Sigmoid colon (tissue), 3 donors: ENCODE measurements at regions not wholly inside any gene's neighbourhood (a gene's known extent, or its start where the extent isn't known, plus 50 kb on each side); places are given as distances from the start of the nearest gene placed in this dataset.

ENCODE experiments used
- POLR2A ChIP-seq, 2 donors: fragments of 450-650 bp; IDR thresholded peaks; one replicate each; pipeline ENCODE4 v1.6.1; 2016; ENCODE audit warnings: antibody characterized with exemption in 2 of 2, mild to moderate bottlenecking in 2 of 2, moderate library complexity in 2 of 2
- TF ChIP-seq, protein P1 (sequence below), 4 experiments: fragments of 450-650 bp in 3 of 4; fragments of 200-600 bp in 1 of 4; IDR thresholded peaks; one replicate each; pipeline ENCODE4 v1.5.1; 2016 to 2019; ENCODE audit warnings: antibody characterized with exemption in 4 of 4, mild to moderate bottlenecking in 3 of 4, moderate library complexity in 2 of 4

DNA sequence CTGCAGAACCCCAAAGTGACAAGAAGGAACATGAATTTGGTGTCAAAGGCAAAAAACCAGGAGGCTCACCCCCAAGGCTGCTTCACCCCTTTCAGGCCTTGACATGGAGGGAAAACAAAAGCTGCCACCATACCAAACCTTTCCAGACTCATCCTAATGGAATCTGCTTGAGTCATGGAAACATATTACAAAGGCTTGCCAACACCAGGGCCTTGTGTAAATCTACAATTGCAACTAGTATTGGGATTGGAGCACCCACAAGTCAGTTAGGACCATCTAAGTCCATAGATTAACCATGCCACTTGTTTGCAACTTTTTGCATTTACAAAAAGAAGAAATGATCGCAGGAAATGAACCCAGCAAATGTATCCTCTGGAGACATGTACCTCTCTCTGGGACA lies 297.6 kb downstream of the CDCA7 start:
- TF ChIP-seq, protein P1, sequence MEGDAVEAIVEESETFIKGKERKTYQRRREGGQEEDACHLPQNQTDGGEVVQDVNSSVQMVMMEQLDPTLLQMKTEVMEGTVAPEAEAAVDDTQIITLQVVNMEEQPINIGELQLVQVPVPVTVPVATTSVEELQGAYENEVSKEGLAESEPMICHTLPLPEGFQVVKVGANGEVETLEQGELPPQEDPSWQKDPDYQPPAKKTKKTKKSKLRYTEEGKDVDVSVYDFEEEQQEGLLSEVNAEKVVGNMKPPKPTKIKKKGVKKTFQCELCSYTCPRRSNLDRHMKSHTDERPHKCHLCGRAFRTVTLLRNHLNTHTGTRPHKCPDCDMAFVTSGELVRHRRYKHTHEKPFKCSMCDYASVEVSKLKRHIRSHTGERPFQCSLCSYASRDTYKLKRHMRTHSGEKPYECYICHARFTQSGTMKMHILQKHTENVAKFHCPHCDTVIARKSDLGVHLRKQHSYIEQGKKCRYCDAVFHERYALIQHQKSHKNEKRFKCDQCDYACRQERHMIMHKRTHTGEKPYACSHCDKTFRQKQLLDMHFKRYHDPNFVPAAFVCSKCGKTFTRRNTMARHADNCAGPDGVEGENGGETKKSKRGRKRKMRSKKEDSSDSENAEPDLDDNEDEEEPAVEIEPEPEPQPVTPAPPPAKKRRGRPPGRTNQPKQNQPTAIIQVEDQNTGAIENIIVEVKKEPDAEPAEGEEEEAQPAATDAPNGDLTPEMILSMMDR (IDR thresholded peaks at IDR 0.05), result no peak
- TF ChIP-seq POLR2A (IDR thresholded peaks at IDR 0.05), result no peak
